Activated naive CD8-positive, alpha-beta T cell treated with anti-CD3 and anti-CD28 coated beads for 36 hours (primary cell): ENCODE measurements at regions not wholly inside any gene's neighbourhood (a gene's known extent, or its start where the extent isn't known, plus 50 kb on each side); places are given as distances from the start of the nearest gene placed in this dataset.
"Not testable (repeated sequence)": the region's sequence is repeated elsewhere in the genome, so short reads cannot be mapped to it uniquely, and the experiment has no call there.

ENCODE experiments used
- DNase-seq: peaks from one replicate; pipeline ENCODE4 v3.0.0; 2021
- H3K27ac Mint-ChIP-seq: one replicate; pipeline ENCODE4 v1.8.0; 2022; ENCODE audit warnings: mild to moderate bottlenecking, moderate library complexity, mixed read lengths
- H3K27me3 Mint-ChIP-seq: one replicate; pipeline ENCODE4 v1.8.0; 2022; ENCODE audit warnings: mild to moderate bottlenecking, mixed read lengths
- H3K36me3 Mint-ChIP-seq: one replicate; pipeline ENCODE4 v1.8.0; 2021; ENCODE audit warnings: mild to moderate bottlenecking, mixed read lengths
- H3K4me1 Mint-ChIP-seq: one replicate; pipeline ENCODE4 v1.8.0; 2021; ENCODE audit warnings: mixed read lengths
- H3K4me3 Mint-ChIP-seq: one replicate; pipeline ENCODE4 v1.8.0; 2022; ENCODE audit warnings: mild to moderate bottlenecking, moderate library complexity, mixed read lengths
- H3K9me3 Mint-ChIP-seq: one replicate; pipeline ENCODE4 v1.8.0; 2022; ENCODE audit warnings: mixed read lengths

GRCh38 chr5:159657298-159657697 lies 259.0 kb upstream of the ADRA1B start:
- DNase-seq, result no peak
- Mint-ChIP-seq H3K9me3 (no peaks in the 10 kb centered on the region), H3K36me3 (no peaks in the 10 kb centered on the region), H3K27me3 (no peaks in the 10 kb centered on the region), H3K4me1 (no peaks in the 10 kb centered on the region), H3K4me3 (no peak overlapping the region), H3K27ac (no peak overlapping the region)

DNA sequence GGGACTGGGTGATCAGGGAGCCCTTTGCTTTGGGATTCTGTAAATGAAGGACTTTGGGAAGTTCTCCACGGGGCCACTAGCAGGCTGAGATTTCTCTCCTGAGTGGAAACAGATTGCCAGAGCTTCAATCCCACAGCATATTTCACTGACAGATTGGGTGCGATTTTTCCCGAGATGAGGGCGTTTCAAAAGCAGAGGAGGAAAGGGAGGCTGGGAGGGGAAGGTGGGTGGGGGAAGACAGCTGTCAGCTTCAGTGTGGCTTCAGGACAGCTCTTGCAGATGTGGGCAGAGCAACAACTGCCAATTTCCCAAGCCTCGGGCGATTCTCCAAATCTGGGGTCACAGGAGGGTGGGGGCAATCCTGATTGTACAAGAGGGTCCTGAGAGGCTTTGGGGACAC lies 258.5 kb upstream of the ADRA1B start:
- no peak for DNase-seq
- H3K27me3 Mint-ChIP-seq, result no peaks in the 10 kb centered on the region

DNA sequence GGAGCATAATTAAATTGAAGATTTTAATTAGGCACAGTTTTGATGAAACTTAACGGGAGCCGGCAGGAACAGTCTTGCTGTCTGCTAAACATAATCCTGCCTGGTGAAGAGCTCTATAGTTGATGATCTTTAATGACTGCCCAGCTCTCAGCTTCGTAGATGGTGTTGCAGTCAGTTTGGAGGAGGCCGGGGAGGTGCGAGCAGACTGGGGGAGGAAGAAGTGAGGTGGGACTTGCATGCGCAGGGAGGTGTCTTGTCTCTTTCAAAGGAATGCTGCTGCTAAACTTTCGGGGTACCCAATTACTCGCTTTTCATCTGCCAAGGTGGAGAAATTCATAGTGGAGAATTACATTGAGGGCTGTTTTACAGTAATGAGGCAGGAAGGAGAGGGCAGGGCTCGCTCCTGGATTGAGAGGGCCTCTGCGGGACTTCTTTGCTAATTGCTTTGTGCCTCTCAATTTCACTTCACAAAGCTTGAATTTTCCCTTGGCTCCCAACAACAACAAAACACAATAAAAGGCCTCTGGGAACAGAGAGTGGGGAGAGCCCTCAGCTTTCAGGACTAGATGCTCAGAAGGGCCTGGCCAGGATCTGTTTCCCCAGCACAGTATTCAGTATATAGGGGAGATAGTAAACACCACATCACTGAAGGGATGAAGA lies 257.9 kb upstream of the ADRA1B start:
- Mint-ChIP-seq H3K4me3 (no peak overlapping the region), H3K4me1 (no peaks in the 10 kb centered on the region), H3K9me3 (no peaks in the 10 kb centered on the region), H3K36me3 (no peaks in the 10 kb centered on the region), H3K27ac (no peak overlapping the region), H3K27me3 (no peaks in the 10 kb centered on the region)
- DNase-seq, result no peak

More for the DNA sequence above, 258.5 kb upstream of the ADRA1B start:
- H3K4me1 Mint-ChIP-seq, result no peaks in the 10 kb centered on the region
- no peak overlapping the region for H3K4me3 Mint-ChIP-seq
- no peaks in the 10 kb centered on the region for H3K9me3 Mint-ChIP-seq
- no peaks in the 10 kb centered on the region for H3K36me3 Mint-ChIP-seq
- H3K27ac Mint-ChIP-seq, result no peak overlapping the region

GRCh38 chr5:159660401-159660800 lies 255.9 kb upstream of the ADRA1B start:
- H3K27me3 Mint-ChIP-seq, result no peaks in the 10 kb centered on the region
- no peaks in the 10 kb centered on the region for H3K4me1 Mint-ChIP-seq
- H3K27ac Mint-ChIP-seq, result no peak overlapping the region
- no peaks in the 10 kb centered on the region for H3K36me3 Mint-ChIP-seq
- H3K9me3 Mint-ChIP-seq, result no peaks in the 10 kb centered on the region
- no peak overlapping the region for H3K4me3 Mint-ChIP-seq
- no peak for DNase-seq

- H3K36me3 Mint-ChIP-seq, result no peaks in the 10 kb centered on the region
- no peak overlapping the region for H3K27ac Mint-ChIP-seq
Observed at GRCh38 chr5:159663986-159664385, 252.3 kb upstream of the ADRA1B start.

DNA sequence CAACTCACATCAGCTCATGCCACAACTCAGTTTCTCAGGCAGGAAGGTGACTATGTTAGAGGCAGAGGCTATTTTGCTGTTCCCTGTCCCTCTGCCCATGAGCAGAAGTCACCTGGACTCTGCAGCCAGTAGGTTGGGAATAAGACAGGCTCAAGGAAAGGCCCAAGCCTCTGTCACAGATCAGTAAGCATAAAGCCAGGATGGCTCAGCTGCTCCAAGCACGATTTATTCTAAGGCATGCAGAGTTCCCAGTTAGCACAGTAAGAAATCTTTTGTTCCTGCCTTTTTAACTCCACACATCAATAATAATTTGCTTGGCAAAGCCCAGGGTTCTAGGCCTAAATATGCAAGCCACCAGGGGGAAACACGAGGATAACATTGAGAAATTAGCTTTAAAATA lies 249.0 kb upstream of the ADRA1B start:
- Mint-ChIP-seq H3K27ac (no peak overlapping the region), H3K27me3 (no peaks in the 10 kb centered on the region)

More at GRCh38 chr5:159663986-159664385, 252.3 kb upstream of the ADRA1B start:
- no peak for DNase-seq
- no peaks in the 10 kb centered on the region for H3K27me3 Mint-ChIP-seq
- no peak overlapping the region for H3K4me3 Mint-ChIP-seq
- H3K4me1 Mint-ChIP-seq, result no peaks in the 10 kb centered on the region
- H3K9me3 Mint-ChIP-seq, result no peaks in the 10 kb centered on the region

DNA sequence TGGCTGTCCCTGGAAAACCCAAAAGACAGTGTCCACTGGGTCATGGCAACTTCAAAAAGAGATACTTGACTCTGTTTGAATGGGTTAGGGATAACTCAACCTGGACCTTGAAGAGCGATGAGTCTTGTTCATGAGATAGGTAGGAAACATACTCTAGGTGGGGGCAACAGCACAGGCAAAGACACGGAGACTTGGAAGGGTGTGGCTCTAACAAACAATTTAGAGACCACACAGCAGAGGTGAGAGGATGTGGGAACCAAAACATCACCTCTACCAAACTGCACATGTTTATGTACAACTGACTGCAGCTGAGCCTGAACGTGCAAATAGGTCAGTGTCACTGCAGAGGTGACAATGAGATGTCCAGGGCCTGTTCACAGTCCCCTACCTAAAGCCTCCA lies 247.7 kb upstream of the ADRA1B start:
- no peak for DNase-seq
- H3K27ac Mint-ChIP-seq, result no peak overlapping the region
- no peaks in the 10 kb centered on the region for H3K27me3 Mint-ChIP-seq
- H3K4me3 Mint-ChIP-seq, result no peak overlapping the region
- H3K36me3 Mint-ChIP-seq, result peaks cover 3% of the 10 kb centered on the region
- peaks cover 7% of the 10 kb centered on the region for H3K9me3 Mint-ChIP-seq
- no peaks in the 10 kb centered on the region for H3K4me1 Mint-ChIP-seq

More for the DNA sequence above, 249.0 kb upstream of the ADRA1B start:
- Mint-ChIP-seq H3K36me3 (peaks cover 3% of the 10 kb centered on the region), H3K4me3 (no peak overlapping the region), H3K9me3 (peaks cover 6% of the 10 kb centered on the region), H3K4me1 (no peaks in the 10 kb centered on the region)
- no peak for DNase-seq

- no peaks in the 10 kb centered on the region for H3K4me1 Mint-ChIP-seq
- H3K27ac Mint-ChIP-seq, result no peak overlapping the region
- no peaks in the 10 kb centered on the region for H3K27me3 Mint-ChIP-seq
- DNase-seq, result no peak
- H3K4me3 Mint-ChIP-seq, result no peak overlapping the region
- H3K36me3 Mint-ChIP-seq, result peaks cover 3% of the 10 kb centered on the region
- H3K9me3 Mint-ChIP-seq, result peaks cover 9% of the 10 kb centered on the region
Observed at GRCh38 chr5:159669559-159669958, 246.7 kb upstream of the ADRA1B start.

DNA sequence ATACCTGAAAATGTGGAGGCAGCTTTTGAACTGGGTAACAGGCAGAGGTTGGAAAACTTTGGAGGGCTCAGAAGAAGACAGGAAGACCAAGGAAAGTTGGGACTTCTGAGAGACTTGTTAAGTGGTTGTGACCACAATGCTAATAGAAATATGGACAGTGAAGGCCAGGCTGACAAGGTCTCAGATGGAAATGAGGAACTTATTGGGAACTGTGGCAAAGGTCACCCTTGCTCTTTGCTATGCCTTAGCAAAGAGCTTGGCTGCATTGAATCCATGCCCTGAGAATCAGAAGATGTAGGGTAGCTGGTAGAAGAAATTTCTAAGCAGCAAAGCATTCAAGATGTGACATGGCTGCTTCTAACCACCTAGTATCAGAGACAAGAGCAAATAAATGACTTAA lies 244.4 kb upstream of the ADRA1B start:
- Mint-ChIP-seq H3K4me1 (no peaks in the 10 kb centered on the region), H3K9me3 (peaks cover 9% of the 10 kb centered on the region), H3K4me3 (no peak overlapping the region), H3K36me3 (peaks cover 3% of the 10 kb centered on the region), H3K27ac (no peak overlapping the region), H3K27me3 (no peaks in the 10 kb centered on the region)
- no peak for DNase-seq

GRCh38 chr5:159673538-159673937 lies 242.7 kb upstream of the ADRA1B start:
- H3K4me3 Mint-ChIP-seq, result no peak overlapping the region
- DNase-seq, result no peak
- no peaks in the 10 kb centered on the region for H3K27me3 Mint-ChIP-seq
- H3K27ac Mint-ChIP-seq, result no peak overlapping the region
- H3K9me3 Mint-ChIP-seq, result peaks cover 13% of the 10 kb centered on the region
- H3K36me3 Mint-ChIP-seq, result peaks cover 3% of the 10 kb centered on the region
- no peaks in the 10 kb centered on the region for H3K4me1 Mint-ChIP-seq

GRCh38 chr5:159678657-159679392 lies 237.5 kb upstream of the ADRA1B start:
- Mint-ChIP-seq H3K4me3 (no peak overlapping the region), H3K27ac (no peak overlapping the region), H3K36me3 (peaks cover 10% of the 10 kb centered on the region), H3K27me3 (no peaks in the 10 kb centered on the region), H3K9me3 (peaks cover 25% of the 10 kb centered on the region), H3K4me1 (peaks cover 7% of the 10 kb centered on the region)
- no peak for DNase-seq

DNA sequence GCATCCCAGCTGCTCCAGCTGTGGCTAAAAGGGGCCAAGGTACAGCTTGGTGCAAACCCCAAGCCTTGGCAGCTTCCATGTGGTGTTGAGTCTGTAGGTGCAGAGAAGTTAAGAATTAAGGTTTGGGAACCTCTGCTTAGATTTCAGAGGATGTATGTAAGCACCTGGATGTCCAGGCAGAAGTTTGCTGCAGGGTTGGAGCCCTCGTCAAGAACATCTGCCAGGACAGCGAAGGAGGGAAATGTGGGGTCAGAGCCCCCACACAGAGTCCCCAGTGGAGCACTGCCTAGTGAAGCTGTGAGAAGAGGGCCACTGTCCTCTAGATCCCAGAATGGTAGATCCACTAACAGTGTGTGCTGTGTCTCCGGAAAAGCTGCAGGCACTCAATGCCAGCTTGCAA lies 236.2 kb upstream of the ADRA1B start:
- no peak for DNase-seq
- Mint-ChIP-seq H3K27ac (no peak overlapping the region), H3K27me3 (no peaks in the 10 kb centered on the region), H3K9me3 (peaks cover 25% of the 10 kb centered on the region), H3K36me3 (peaks cover 10% of the 10 kb centered on the region), H3K4me3 (no peak overlapping the region), H3K4me1 (peaks cover 7% of the 10 kb centered on the region)

GRCh38 chr5:159681661-159682060 lies 234.6 kb upstream of the ADRA1B start:
- no peak overlapping the region for H3K4me3 Mint-ChIP-seq
- no peaks in the 10 kb centered on the region for H3K27me3 Mint-ChIP-seq
- no peak for DNase-seq
- peaks cover 25% of the 10 kb centered on the region for H3K9me3 Mint-ChIP-seq
- H3K4me1 Mint-ChIP-seq, result peaks cover 7% of the 10 kb centered on the region
- H3K36me3 Mint-ChIP-seq, result peaks cover 10% of the 10 kb centered on the region
- no peak overlapping the region for H3K27ac Mint-ChIP-seq

DNA sequence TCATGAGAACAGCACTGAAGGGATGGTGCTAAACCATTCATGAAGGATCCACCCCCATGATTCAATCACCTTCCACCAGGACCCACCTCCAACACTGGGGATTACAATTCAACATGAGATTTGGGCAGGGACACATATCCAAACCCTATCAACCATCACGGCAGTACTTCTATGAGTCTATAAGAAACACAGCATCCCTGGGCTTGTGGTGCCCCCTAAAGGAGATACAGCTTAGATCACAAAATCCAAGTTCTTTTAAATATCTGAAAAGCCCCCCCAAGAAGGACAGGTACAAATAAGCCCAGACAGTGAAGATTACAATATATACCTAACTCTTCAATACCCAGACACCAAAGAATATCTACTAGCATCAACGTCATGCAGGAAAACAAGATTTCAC lies 233.7 kb upstream of the ADRA1B start:
- H3K4me3 Mint-ChIP-seq, result no peak overlapping the region
- H3K27me3 Mint-ChIP-seq, result no peaks in the 10 kb centered on the region
- no peak overlapping the region for H3K27ac Mint-ChIP-seq
- H3K4me1 Mint-ChIP-seq, result peaks cover 7% of the 10 kb centered on the region
- H3K9me3 Mint-ChIP-seq, result peaks cover 25% of the 10 kb centered on the region
- no peak for DNase-seq
- peaks cover 10% of the 10 kb centered on the region for H3K36me3 Mint-ChIP-seq

GRCh38 chr5:159687892-159688291 lies 228.4 kb upstream of the ADRA1B start:
- DNase-seq, H3K4me3 Mint-ChIP-seq: not testable (repeated sequence)

DNA sequence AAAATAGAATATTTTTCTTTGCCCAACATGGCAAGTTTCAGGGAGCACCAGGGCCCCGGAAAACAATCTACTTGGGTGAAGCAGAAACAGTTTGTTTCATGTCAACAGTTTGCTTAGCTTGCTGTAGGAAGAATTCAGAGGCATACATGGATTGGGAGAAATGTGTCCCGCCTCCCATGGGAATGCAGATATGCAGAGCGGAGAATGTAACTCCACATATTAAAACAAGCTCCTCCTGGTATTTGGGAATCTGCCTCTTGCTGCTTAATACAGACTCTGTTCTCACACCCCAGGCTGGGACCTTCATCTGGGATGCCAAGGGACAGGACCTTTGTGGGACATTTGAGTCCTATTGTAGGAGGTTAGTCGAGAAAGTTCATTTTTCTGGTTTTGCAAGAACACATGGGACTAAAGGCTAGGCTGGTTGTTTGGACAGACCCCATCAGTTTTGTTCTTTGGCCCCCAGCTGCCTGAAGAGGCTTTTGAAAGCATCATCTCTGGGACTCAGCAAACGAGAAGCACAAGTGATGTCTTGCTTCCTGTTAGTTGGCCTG lies 220.5 kb upstream of the ADRA1B start:
- H3K36me3 Mint-ChIP-seq, result no peaks in the 10 kb centered on the region
- peaks cover 6% of the 10 kb centered on the region for H3K9me3 Mint-ChIP-seq
- peaks cover 4% of the 10 kb centered on the region for H3K27me3 Mint-ChIP-seq
- H3K27ac Mint-ChIP-seq, result no peak overlapping the region
- no peak for DNase-seq
- H3K4me3 Mint-ChIP-seq, result no peak overlapping the region
- H3K4me1 Mint-ChIP-seq, result no peaks in the 10 kb centered on the region

More at GRCh38 chr5:159687892-159688291, 228.4 kb upstream of the ADRA1B start:
- H3K27me3 Mint-ChIP-seq, result peaks cover 27% of the 10 kb centered on the region
- not testable (repeated sequence) for H3K4me1 Mint-ChIP-seq, H3K9me3 Mint-ChIP-seq, H3K36me3 Mint-ChIP-seq, H3K27ac Mint-ChIP-seq
